Astrocyte (in vitro differentiated cells and primary cell): ENCODE measurements at regions not wholly inside any gene's neighbourhood (a gene's known extent, or its start where the extent isn't known, plus 50 kb on each side); places are given as distances from the start of the nearest gene placed in this dataset.

Experiments
- CTCF ChIP-seq: IDR thresholded peaks from 2 replicates; pipeline ENCODE4 v1.5.1; 2011; ENCODE audit warnings: low read depth, mild to moderate bottlenecking, inconsistent platforms, low read length, moderate library complexity; ENCODE audit not compliant: insufficient read depth
- EZH2 ChIP-seq: IDR thresholded peaks from 2 replicates; pipeline ENCODE4 v1.6.1; 2012; ENCODE audit warnings: mild to moderate bottlenecking, low read length, inconsistent platforms; ENCODE audit not compliant: insufficient read depth

GRCh38 chr19:30694156-30694755 lies 322.1 kb downstream of the ZNF536 start:
- no peak for TF ChIP-seq CTCF
- TF ChIP-seq EZH2: no peak
